ENCODE measurements at regions not wholly inside any gene's neighbourhood (a gene's known extent, or its start where the extent isn't known, plus 50 kb on each side); places are given as distances from the start of the nearest gene placed in this dataset.

- no peak for DNase-seq
These were observed 630.4 kb upstream of the BOD1L1 start for GRCh38 chr4:14257903-14258302.

- peak; percentile 26 for DNase-seq
These were observed 632.4 kb upstream of the BOD1L1 start for GRCh38 chr4:14259936-14260335.

GRCh38 chr4:14260591-14260990 lies 633.1 kb upstream of the BOD1L1 start:
- DNase-seq = no peak

GRCh38 chr4:14262221-14262620 lies 634.7 kb upstream of the BOD1L1 start:
- DNase-seq = no peak

- no peak for DNase-seq
These were observed 636.9 kb upstream of the BOD1L1 start for GRCh38 chr4:14264437-14264836.

- DNase-seq = no peak
These were observed 638.1 kb upstream of the BOD1L1 start for GRCh38 chr4:14265651-14266050.

GRCh38 chr4:14267373-14268060 lies 640.0 kb upstream of the BOD1L1 start:
- no peak for DNase-seq

- DNase-seq = no peak
These were observed 642.3 kb upstream of the BOD1L1 start for GRCh38 chr4:14269824-14270223.

- DNase-seq = no peak
These were observed 644.7 kb upstream of the BOD1L1 start for GRCh38 chr4:14272206-14272605.

- DNase-seq = no peak
These were observed 650.0 kb upstream of the BOD1L1 start for GRCh38 chr4:14277505-14277904.

- DNase-seq = no peak
These were observed 653.0 kb upstream of the BOD1L1 start for GRCh38 chr4:14280567-14280966.

GRCh38 chr4:14284578-14284977 lies 657.1 kb upstream of the BOD1L1 start:
- DNase-seq = no peak

- DNase-seq = peak; percentile 41
These were observed 662.2 kb upstream of the BOD1L1 start for GRCh38 chr4:14289708-14290107.

- DNase-seq = no peak
These were observed 666.1 kb upstream of the BOD1L1 start for GRCh38 chr4:14293582-14293981.

- peak; percentile 83 for DNase-seq
These were observed 667.1 kb upstream of the BOD1L1 start for GRCh38 chr4:14294611-14295010.

GRCh38 chr4:14299166-14299565 lies 671.6 kb upstream of the BOD1L1 start:
- DNase-seq = no peak

- DNase-seq = no peak
These were observed 674.5 kb upstream of the BOD1L1 start for GRCh38 chr4:14302021-14302420.

- peak; percentile 44 for DNase-seq
These were observed 676.3 kb upstream of the BOD1L1 start for GRCh38 chr4:14303856-14304255.

GRCh38 chr4:14308229-14308651 lies 680.7 kb upstream of the BOD1L1 start:
- no peak for DNase-seq

- DNase-seq = no peak
These were observed 681.9 kb upstream of the BOD1L1 start for GRCh38 chr4:14309431-14309830.

GRCh38 chr4:14313757-14314156 lies 686.2 kb upstream of the BOD1L1 start:
- DNase-seq = no peak

GRCh38 chr4:14315129-14315528 lies 687.2 kb upstream of the CPEB2 start:
- DNase-seq = no peak

GRCh38 chr4:14317351-14317750 lies 684.9 kb upstream of the CPEB2 start:
- DNase-seq = no peak

GRCh38 chr4:14318671-14319070 lies 683.6 kb upstream of the CPEB2 start:
- no peak for DNase-seq

- no peak for DNase-seq
These were observed 680.6 kb upstream of the CPEB2 start for GRCh38 chr4:14321723-14322122.

Data from fibroblast of skin of back (primary cell).